PC-9 (cell line): ENCODE measurements at regions not wholly inside any gene's neighbourhood (a gene's known extent, or its start where the extent isn't known, plus 50 kb on each side); places are given as distances from the start of the nearest gene placed in this dataset.

Source experiments
- EZH2 ChIP-seq: fragments of 200-600 bp; sonication (generic); IDR thresholded peaks from 2 replicates; pipeline ENCODE4 v1.8.0; 2017; ENCODE audit warnings: antibody characterized with exemption, low read depth
- TF ChIP-seq, protein P1 (sequence below): fragments of 200-600 bp; sonication (generic); conservative IDR thresholded peaks from 2 replicates; pipeline ENCODE4 v1.6.1; 2017; ENCODE audit warnings: mixed run types, antibody characterized with exemption, mild to moderate bottlenecking, moderate library complexity

GRCh38 chr1:30521261-30521865 is 202.0 kb downstream of the MATN1 start:
- TF ChIP-seq, protein P1, sequence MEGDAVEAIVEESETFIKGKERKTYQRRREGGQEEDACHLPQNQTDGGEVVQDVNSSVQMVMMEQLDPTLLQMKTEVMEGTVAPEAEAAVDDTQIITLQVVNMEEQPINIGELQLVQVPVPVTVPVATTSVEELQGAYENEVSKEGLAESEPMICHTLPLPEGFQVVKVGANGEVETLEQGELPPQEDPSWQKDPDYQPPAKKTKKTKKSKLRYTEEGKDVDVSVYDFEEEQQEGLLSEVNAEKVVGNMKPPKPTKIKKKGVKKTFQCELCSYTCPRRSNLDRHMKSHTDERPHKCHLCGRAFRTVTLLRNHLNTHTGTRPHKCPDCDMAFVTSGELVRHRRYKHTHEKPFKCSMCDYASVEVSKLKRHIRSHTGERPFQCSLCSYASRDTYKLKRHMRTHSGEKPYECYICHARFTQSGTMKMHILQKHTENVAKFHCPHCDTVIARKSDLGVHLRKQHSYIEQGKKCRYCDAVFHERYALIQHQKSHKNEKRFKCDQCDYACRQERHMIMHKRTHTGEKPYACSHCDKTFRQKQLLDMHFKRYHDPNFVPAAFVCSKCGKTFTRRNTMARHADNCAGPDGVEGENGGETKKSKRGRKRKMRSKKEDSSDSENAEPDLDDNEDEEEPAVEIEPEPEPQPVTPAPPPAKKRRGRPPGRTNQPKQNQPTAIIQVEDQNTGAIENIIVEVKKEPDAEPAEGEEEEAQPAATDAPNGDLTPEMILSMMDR = no peak
- TF ChIP-seq EZH2 = no peak
